HUES48 (cell line): ENCODE measurements at regions not wholly inside any gene's neighbourhood (a gene's known extent, or its start where the extent isn't known, plus 50 kb on each side); places are given as distances from the start of the nearest gene placed in this dataset.
"Not testable (repeated sequence)": the region's sequence is repeated elsewhere in the genome, so short reads cannot be mapped to it uniquely, and the experiment has no call there.

Experiments
- H3K27ac ChIP-seq: one replicate; pipeline ENCODE4 v1.7.0; 2013; ENCODE audit warnings: low read depth, low read length, inconsistent platforms
- H3K27me3 ChIP-seq: 2 replicates; pipeline ENCODE4 v1.6.1; 2013; ENCODE audit warnings: mild to moderate bottlenecking, low read length; ENCODE audit not compliant: control insufficient read depth, insufficient read depth
- H3K36me3 ChIP-seq: 2 replicates; pipeline ENCODE4 v1.6.1; 2013; ENCODE audit warnings: low read length; ENCODE audit not compliant: control insufficient read depth, insufficient read depth
- H3K4me1 ChIP-seq: 2 replicates; pipeline ENCODE4 v1.6.1; 2013; ENCODE audit warnings: mild to moderate bottlenecking, low read length; ENCODE audit not compliant: control insufficient read depth, insufficient read depth
- H3K4me3 ChIP-seq: 2 replicates; pipeline ENCODE4 v1.5.1; 2013; ENCODE audit warnings: mild to moderate bottlenecking, low read depth, low read length
- H3K9ac ChIP-seq: 2 replicates; pipeline ENCODE4 v1.6.1; 2013; ENCODE audit warnings: mild to moderate bottlenecking, low read depth, low read length, moderate library complexity
- H3K9me3 ChIP-seq: 2 replicates; pipeline ENCODE4 v1.6.1; 2013; ENCODE audit warnings: low read length; ENCODE audit not compliant: control insufficient read depth, insufficient read depth

DNA sequence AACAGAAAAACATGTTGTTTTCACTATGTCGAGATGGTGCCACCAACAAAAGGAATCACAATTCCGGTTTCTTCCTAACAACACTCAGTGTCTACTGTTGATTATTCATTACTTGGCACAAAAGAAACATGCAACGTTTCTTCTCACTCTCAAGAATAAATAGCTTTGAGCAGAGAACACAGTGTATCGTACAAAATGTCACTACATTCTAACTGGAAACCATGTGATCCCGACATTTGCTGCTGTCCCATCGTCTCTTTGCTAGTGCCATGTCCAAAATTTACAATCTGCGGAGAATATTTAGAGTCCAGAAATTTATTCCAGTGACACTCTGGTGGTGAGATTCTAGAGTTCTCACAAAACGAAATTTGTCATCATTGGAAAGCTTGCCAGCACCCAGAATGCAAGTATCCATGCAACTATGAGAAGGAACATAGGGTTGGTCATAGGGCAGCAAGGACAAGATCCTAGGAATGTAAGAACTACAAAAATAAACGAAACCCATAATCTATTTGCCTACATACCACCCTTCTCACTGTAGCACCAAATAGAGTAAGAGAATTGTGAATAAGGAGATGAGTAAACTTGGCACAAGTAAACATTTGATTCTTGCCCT lies 505.1 kb downstream of the LTN1 start:
- no peak overlapping the region for H3K27ac ChIP-seq
- H3K27me3 ChIP-seq, result no peaks in the 10 kb centered on the region
- H3K9me3 ChIP-seq, result no peaks in the 10 kb centered on the region
- H3K9ac ChIP-seq, result no peak overlapping the region
- peaks cover 5% of the 10 kb centered on the region; the same call in 1 of the 2 replicates for H3K4me1 ChIP-seq
- H3K4me3 ChIP-seq, result no peak overlapping the region
- H3K36me3 ChIP-seq, result no peaks in the 10 kb centered on the region

DNA sequence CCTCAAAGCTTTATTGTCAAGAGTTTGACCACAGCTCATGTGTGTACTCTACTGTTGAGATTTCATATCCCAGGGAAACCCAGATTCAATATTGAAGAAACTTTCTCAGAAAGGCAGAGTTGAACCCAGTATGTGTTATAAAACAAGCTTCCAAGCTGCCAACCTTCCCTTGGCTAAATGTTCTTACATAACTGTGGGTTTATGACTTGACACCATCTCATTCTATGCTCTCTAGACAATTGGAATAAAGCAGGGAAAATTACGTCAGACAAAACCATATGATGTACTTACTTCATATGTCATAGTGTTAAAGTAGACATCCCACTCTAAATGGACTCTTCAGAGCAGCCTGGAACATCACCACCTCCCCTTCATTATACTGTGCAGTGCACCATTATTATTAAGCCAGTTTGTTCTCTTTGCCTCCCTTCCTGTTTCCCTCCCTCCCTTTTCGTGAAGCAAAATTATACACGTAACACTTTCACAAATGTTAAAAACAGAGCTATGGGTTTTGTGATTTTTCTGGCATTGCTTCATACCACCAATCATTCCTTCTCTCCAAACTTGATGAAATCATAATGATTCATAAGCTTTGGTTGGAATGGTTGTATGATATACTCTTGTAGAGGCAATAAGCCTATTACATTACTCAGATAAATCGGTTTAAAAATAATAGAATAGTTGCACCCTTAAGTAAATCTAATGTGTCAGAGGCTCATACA lies 507.2 kb downstream of the LTN1 start:
- no peaks in the 10 kb centered on the region for H3K9me3 ChIP-seq
- no peak overlapping the region for H3K9ac ChIP-seq
- H3K27me3 ChIP-seq, result no peaks in the 10 kb centered on the region
- H3K4me1 ChIP-seq, result no peaks in the 10 kb centered on the region; the same call in 1 of the 2 replicates
- H3K4me3 ChIP-seq, result no peak overlapping the region
- no peak overlapping the region for H3K27ac ChIP-seq
- H3K36me3 ChIP-seq, result no peaks in the 10 kb centered on the region

DNA sequence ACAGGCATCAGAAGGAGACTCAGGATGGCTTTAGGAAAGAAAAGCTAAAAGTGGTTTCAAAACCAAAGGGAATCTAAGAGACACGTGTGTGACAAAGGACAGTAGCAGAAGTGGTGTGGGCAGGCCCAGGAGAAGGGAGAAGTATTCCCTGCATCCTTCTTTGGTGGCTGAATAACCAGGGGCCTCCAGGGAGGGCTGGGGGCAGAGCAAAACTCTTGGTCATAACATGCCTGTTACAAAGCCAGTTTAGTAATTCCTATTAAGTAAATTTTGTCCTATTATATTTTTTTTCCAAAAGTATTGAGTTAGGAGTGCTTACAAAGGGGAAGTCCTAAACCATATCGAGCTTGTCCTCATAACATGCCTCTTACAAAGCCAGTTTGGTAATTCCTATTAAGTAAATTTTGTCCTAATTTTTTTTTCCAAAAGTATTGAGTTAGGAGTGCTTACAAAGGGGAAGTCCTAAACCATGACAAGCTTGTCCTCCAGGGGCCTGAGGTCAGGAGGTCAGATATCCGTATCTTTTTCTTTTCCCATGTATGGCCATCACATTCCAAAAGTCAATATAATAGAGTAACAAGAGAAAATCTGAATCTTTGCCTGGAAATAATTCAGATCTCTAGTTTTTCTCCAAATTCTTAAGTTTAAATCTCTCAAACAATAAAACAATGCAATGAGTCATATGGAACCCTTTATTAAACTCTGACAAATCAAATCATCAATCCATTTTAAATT lies 509.2 kb downstream of the LTN1 start:
- Histone ChIP-seq H3K27me3 (no peaks in the 10 kb centered on the region), H3K36me3 (no peaks in the 10 kb centered on the region), H3K9ac (no peak overlapping the region), H3K27ac (no peak overlapping the region), H3K4me1 (no peaks in the 10 kb centered on the region), H3K9me3 (no peaks in the 10 kb centered on the region), H3K4me3 (no peak overlapping the region)

DNA sequence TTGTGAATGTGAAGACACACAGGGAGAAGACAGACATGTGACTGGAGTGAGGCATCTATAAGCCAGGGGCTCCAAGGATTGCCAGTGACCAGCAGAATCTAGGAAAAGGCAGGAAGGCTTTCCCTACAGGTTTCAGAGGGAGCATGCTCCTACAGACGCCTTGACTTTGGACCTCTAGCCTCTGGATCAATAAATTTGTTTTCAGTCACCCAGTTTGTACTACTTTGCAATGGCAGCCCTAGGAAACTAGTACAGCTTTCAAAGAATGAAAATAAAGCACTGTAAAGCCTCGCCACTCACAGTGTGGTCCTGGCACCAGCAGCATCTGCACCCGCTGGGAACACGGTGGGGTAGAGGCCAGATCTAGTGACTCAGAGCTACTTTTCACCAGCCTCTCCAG lies 510.0 kb downstream of the LTN1 start:
- H3K27ac ChIP-seq, result no peak overlapping the region
- H3K27me3 ChIP-seq, result no peaks in the 10 kb centered on the region
- no peaks in the 10 kb centered on the region for H3K4me1 ChIP-seq
- H3K4me3 ChIP-seq, result no peak overlapping the region
- H3K9ac ChIP-seq, result no peak overlapping the region
- H3K36me3 ChIP-seq, result no peaks in the 10 kb centered on the region
- peaks cover 5% of the 10 kb centered on the region; the same call in 1 of the 2 replicates for H3K9me3 ChIP-seq

DNA sequence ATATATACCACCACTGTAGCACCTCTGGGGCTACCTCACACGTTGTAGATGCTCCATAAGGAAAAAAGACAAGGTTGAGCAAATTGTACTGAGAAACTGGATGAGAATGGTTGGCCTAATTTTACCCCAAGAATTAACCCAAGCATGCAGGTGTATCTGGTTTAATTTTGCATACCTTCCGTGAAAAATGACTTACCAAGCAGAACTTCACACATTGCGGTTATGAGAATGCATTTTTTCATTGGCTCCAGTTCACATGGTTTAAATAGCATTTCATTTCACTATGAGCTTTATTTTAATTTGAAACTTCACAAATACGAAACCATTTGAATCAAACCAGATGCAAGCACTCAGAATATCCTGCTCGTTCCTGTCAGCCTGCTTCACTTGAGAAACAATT lies 512.2 kb downstream of the LTN1 start:
- H3K4me1 ChIP-seq, result no peaks in the 10 kb centered on the region
- H3K36me3 ChIP-seq, result no peaks in the 10 kb centered on the region
- H3K4me3 ChIP-seq, result no peak overlapping the region
- no peaks in the 10 kb centered on the region for H3K27me3 ChIP-seq
- no peak overlapping the region for H3K9ac ChIP-seq
- no peak overlapping the region for H3K27ac ChIP-seq
- H3K9me3 ChIP-seq, result peaks cover 9% of the 10 kb centered on the region; the same call in 1 of the 2 replicates

DNA sequence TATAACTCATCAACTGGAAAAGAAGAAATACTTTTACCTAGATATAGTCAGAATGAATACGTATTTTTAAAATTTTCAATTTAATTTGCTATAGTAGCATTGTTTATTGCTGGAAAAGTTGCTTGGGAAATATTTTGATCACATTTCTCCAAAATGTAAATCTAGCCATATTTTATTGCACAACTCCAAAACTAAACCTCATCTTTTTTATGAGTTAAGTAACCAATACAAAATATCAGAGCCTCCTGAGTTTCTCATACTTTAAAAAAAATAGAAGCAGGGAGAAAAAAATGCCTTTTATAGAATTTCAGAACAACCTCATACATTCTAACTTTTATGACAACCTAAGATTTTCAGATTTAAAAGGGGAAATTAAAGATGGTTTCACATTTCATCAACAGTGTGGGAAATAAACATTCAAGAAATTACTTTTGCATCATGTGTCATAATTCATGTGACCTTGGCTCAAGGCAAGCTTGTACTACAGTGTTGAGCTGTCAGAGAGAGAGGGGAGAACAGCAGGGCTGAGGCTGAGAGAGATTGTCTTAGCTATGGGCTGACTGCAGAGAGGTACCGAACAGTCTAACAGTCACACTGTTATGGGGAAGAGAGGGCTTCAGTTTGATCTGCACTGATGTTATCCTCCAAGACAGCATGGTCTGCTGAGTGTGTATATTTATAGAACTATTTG lies 519.0 kb downstream of the LTN1 start:
- Histone ChIP-seq H3K4me3 (no peak overlapping the region), H3K9ac (no peak overlapping the region), H3K4me1 (no peaks in the 10 kb centered on the region), H3K27me3 (no peaks in the 10 kb centered on the region), H3K9me3 (peaks cover 9% of the 10 kb centered on the region; the same call in 1 of the 2 replicates), H3K36me3 (no peaks in the 10 kb centered on the region), H3K27ac (no peak overlapping the region)

DNA sequence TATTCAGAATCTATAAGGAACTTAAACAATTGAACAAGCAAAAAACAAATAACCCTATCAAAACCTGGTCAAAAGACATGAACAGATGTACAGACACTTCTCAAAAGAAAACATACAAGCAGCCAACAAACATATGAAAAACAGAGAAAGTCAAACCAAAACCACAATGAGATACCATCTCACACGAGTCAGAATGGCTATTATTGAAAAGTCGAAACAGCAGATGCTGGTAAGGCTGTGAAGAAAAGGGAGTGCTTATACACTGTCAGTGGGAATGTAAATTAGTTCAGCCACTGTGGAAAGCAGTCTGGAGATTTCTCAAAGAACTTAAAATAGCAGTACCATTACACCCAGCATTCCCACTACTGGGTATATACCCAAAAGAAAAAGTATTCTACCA lies 520.1 kb downstream of the LTN1 start:
- H3K9me3 ChIP-seq, H3K27ac ChIP-seq, H3K27me3 ChIP-seq, H3K4me3 ChIP-seq, H3K36me3 ChIP-seq, H3K9ac ChIP-seq, H3K4me1 ChIP-seq: not testable (repeated sequence)

DNA sequence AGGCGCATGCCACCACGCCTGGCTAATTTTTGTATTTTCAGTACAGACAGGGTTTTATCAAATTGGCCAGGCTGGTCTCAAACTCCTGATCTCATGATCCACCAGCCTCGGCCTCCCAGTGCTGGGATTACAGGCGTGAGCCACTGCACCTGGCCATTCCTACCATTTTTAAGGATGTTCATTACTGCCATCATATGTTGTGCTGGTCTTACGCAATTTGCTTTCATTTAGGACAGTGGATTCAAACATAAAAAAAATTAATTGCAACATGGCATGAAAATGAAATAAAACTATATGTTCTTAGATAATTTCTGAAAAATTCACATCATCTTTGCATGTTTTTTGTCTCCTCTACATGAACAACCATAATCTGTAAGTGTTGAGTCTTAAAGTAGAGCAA lies 527.7 kb downstream of the LTN1 start:
- Histone ChIP-seq H3K4me3 (no peak overlapping the region), H3K36me3 (no peaks in the 10 kb centered on the region), H3K27me3 (no peaks in the 10 kb centered on the region), H3K9ac (no peak overlapping the region), H3K9me3 (no peaks in the 10 kb centered on the region), H3K4me1 (no peaks in the 10 kb centered on the region), H3K27ac (no peak overlapping the region)

DNA sequence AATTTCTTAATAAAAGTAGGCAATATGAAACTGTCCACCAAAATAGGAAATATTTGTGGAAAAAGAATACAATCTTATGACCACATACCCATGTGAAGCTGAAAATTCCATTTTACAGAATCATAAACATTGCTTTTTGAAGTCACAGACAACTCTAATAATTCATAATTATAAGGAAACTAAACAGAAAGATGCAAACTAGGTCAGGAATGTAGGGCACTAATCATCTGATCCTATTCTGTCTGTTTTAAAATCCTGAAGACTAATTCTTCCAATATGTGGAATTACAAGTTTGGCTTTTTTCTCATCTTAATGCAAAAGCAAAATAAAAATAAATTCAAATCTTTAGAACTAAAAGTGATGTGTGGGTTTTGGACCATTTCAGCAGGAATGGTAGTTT lies 528.6 kb downstream of the LTN1 start:
- H3K27ac ChIP-seq, result no peak overlapping the region
- H3K36me3 ChIP-seq, result no peaks in the 10 kb centered on the region
- no peaks in the 10 kb centered on the region for H3K4me1 ChIP-seq
- no peaks in the 10 kb centered on the region for H3K9me3 ChIP-seq
- H3K4me3 ChIP-seq, result no peak overlapping the region
- no peak overlapping the region for H3K9ac ChIP-seq
- no peaks in the 10 kb centered on the region for H3K27me3 ChIP-seq

DNA sequence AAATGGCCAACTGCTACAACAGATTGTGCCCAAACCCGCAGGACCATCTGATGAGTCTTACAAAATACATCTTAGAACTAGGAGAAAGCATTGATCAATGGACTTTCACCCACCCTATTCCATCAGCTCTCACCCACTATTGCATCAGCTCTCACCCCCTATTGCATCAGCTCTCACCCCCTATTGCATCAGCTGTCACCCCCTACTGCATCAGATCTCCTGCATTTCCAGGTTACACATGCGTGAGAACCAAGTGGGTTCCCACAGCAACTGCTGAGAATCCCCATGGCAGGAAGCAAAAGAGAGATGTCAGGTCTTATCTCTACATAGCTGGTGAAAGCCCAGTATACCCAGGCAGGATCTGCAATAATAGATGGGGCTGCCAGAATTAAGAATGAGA lies 533.5 kb downstream of the LTN1 start:
- no peaks in the 10 kb centered on the region for H3K36me3 ChIP-seq
- H3K27ac ChIP-seq, result no peak overlapping the region
- H3K9me3 ChIP-seq, result no peaks in the 10 kb centered on the region
- H3K4me3 ChIP-seq, result no peak overlapping the region
- no peak overlapping the region for H3K9ac ChIP-seq
- no peaks in the 10 kb centered on the region for H3K4me1 ChIP-seq
- no peaks in the 10 kb centered on the region for H3K27me3 ChIP-seq

DNA sequence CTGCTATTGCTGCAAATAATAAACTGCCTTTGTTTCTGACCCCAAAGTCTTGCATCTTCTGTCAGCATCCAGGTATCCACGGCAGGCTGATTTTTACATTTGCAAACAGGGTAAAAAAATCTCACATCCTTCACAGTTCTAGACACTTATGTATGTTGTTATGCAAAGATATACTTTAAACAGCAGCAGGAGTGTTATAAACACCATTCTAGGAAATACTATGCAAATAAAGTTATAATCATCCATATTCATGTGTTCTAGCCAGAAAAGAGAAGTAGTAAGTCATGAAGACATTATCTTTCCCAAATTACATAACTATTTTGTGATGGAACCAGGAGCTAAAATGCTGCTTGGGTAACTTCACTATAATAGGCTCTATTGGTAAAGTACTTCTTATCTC lies 534.2 kb downstream of the LTN1 start:
- Histone ChIP-seq H3K36me3 (no peaks in the 10 kb centered on the region), H3K27me3 (no peaks in the 10 kb centered on the region), H3K9me3 (no peaks in the 10 kb centered on the region)

More for the DNA sequence above, 534.2 kb downstream of the LTN1 start:
- Histone ChIP-seq H3K4me3 (no peak overlapping the region), H3K4me1 (no peaks in the 10 kb centered on the region), H3K27ac (no peak overlapping the region), H3K9ac (no peak overlapping the region)
